DOHH2 (cell line): ENCODE measurements at regions not wholly inside any gene's neighbourhood (a gene's known extent, or its start where the extent isn't known, plus 50 kb on each side); places are given as distances from the start of the nearest gene placed in this dataset.

Experiments
- EZH2phosphoT487 ChIP-seq: fragments of 200-600 bp; sonication (generic); IDR thresholded peaks from 2 replicates; pipeline ENCODE4 v1.6.1; 2017; ENCODE audit warnings: borderline replicate concordance, mild to moderate bottlenecking, antibody characterized with exemption, low read length, moderate library complexity, mixed read lengths
- TF ChIP-seq, protein P1 (sequence below): fragments of 200-600 bp; sonication (generic); IDR thresholded peaks from one replicate; pipeline ENCODE4 v1.5.1; 2014; ENCODE audit warnings: antibody characterized with exemption, mild to moderate bottlenecking, low read depth, low read length; ENCODE audit not compliant: poor library complexity, severe bottlenecking

DNA sequence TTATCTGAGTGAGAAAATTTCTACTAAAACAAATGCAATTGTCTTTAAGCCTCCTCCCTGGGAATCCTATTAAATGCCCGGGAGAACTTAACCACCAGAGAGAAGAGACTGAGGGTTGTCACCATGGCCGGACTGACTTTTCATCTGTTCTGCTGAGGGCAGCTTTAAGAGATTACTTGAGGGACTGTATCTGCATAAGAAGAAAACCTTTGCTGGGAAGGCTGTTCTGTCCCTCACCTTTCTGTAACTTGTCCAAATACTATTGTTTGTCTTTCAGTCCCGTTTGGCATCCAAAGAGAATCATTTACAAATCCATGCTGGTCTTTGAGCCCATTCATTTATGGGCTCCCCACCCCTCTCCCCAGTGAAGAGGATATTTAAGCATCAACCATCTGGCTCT is 306.3 kb upstream of the FLRT2 start:
- TF ChIP-seq, protein P1, sequence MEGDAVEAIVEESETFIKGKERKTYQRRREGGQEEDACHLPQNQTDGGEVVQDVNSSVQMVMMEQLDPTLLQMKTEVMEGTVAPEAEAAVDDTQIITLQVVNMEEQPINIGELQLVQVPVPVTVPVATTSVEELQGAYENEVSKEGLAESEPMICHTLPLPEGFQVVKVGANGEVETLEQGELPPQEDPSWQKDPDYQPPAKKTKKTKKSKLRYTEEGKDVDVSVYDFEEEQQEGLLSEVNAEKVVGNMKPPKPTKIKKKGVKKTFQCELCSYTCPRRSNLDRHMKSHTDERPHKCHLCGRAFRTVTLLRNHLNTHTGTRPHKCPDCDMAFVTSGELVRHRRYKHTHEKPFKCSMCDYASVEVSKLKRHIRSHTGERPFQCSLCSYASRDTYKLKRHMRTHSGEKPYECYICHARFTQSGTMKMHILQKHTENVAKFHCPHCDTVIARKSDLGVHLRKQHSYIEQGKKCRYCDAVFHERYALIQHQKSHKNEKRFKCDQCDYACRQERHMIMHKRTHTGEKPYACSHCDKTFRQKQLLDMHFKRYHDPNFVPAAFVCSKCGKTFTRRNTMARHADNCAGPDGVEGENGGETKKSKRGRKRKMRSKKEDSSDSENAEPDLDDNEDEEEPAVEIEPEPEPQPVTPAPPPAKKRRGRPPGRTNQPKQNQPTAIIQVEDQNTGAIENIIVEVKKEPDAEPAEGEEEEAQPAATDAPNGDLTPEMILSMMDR, result no peak
- TF ChIP-seq EZH2phosphoT487, result no peak
